Endodermal cell (in vitro differentiated cells): ENCODE measurements at regions not wholly inside any gene's neighbourhood (a gene's known extent, or its start where the extent isn't known, plus 50 kb on each side); places are given as distances from the start of the nearest gene placed in this dataset.

ENCODE experiments used
- DNase-seq: peaks from one replicate; pipeline ENCODE4 v3.0.0-alpha.2; 2017
- H3K27ac ChIP-seq: 2 replicates; pipeline ENCODE4 v1.5.1; 2013; ENCODE audit warnings: mild to moderate bottlenecking, low read depth, low read length, moderate library complexity
- H3K27me3 ChIP-seq: 2 replicates; pipeline ENCODE4 v1.6.1; 2013; ENCODE audit warnings: mild to moderate bottlenecking, low read length, moderate library complexity; ENCODE audit not compliant: insufficient read depth, control insufficient read depth, poor library complexity, severe bottlenecking
- H3K36me3 ChIP-seq: 2 replicates; pipeline ENCODE4 v1.7.0; 2013; ENCODE audit warnings: mild to moderate bottlenecking, low read length, moderate library complexity; ENCODE audit not compliant: control insufficient read depth, insufficient read depth
- H3K4me1 ChIP-seq: one replicate; pipeline ENCODE4 v1.7.0; 2013; ENCODE audit warnings: low read length; ENCODE audit not compliant: control insufficient read depth, insufficient read depth
- H3K4me3 ChIP-seq: 2 replicates; pipeline ENCODE4 v1.5.1; 2013; ENCODE audit warnings: mild to moderate bottlenecking, low read length, moderate library complexity
- H3K9ac ChIP-seq: 2 replicates; pipeline ENCODE4 v1.6.1; 2013; ENCODE audit warnings: mild to moderate bottlenecking, low read length, moderate library complexity; ENCODE audit not compliant: poor library complexity, severe bottlenecking; ENCODE audit errors: extremely low read depth
- H3K9me3 ChIP-seq: 2 replicates; pipeline ENCODE4 v1.6.1; 2013; ENCODE audit warnings: mild to moderate bottlenecking, low read length, moderate library complexity; ENCODE audit not compliant: control insufficient read depth
- H3K27ac Mint-ChIP-seq: 2 replicates; pipeline ENCODE4 v1.8.0; 2020; ENCODE audit warnings: mixed read lengths
- H3K27me3 Mint-ChIP-seq: 2 replicates; pipeline ENCODE4 v1.8.0; 2021; ENCODE audit warnings: mild to moderate bottlenecking, mixed read lengths; ENCODE audit not compliant: insufficient read depth
- H3K36me3 Mint-ChIP-seq: 2 replicates; pipeline ENCODE4 v1.8.0; 2020; ENCODE audit warnings: low read depth, mixed read lengths
- H3K4me1 Mint-ChIP-seq: 2 replicates; pipeline ENCODE4 v1.8.0; 2020; ENCODE audit warnings: mixed read lengths
- H3K4me3 Mint-ChIP-seq: 2 replicates; pipeline ENCODE4 v1.8.0; 2020; ENCODE audit warnings: mild to moderate bottlenecking, moderate library complexity, mixed read lengths
- H3K9me3 Mint-ChIP-seq: 2 replicates; pipeline ENCODE4 v1.8.0; 2020; ENCODE audit warnings: mild to moderate bottlenecking, mixed read lengths
- CTCF ChIP-seq: fragments of 200-600 bp; sonication (generic); conservative IDR thresholded peaks from 2 replicates; pipeline ENCODE4 v1.5.0; 2021; ENCODE audit warnings: antibody characterized with exemption, mild to moderate bottlenecking
- WGBS, 2 experiments: methylation state at CpG; one replicate each; pipeline versions ENCODE4 v1.1.5 to v1.1.7; 2013; ENCODE audit warnings: missing lambda C conversion rate in 2 of 2, mixed read lengths in 1 of 2; ENCODE audit not compliant: insufficient coverage in 1 of 2, insufficient read length in 1 of 2; 5-methylcytosine and 5-hydroxymethylcytosine counted together

DNA sequence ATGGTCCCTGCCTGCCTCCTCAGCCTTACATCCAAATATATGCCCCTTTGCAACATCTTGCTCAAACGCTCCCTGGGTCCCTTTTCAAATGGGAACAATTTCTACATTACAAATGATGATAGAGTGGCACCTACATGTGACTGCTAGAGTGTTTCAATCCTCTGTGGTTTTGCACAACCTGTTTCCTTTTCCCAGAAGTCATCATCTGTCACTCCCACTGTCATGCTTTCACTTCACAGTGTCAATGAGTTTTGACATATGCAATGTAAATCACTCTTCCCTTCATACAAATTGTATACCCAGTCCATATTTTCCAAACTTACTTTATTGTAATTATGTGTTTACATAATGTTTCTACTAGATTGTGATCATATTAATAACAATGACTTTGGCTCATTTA is 887.3 kb downstream of the TDRD15 start:
- H3K4me1 ChIP-seq, result no peaks in the 10 kb centered on the region
- no peak overlapping the region for H3K9ac ChIP-seq
- WGBS, 2 experiments, result 92 to 100% methylated on average over 1 of the region's 1 CpG
- DNase-seq, result no peak
- H3K27me3 ChIP-seq, result no peaks in the 10 kb centered on the region
- no peak for TF ChIP-seq CTCF
- H3K4me1 Mint-ChIP-seq, result peaks cover 8% of the 10 kb centered on the region
- H3K9me3 ChIP-seq, result no peaks in the 10 kb centered on the region
- peaks cover 3% of the 10 kb centered on the region for H3K9me3 Mint-ChIP-seq
- H3K27ac Mint-ChIP-seq, result no peak overlapping the region
- H3K4me3 ChIP-seq, result no peak overlapping the region
- H3K36me3 Mint-ChIP-seq, result peaks cover 10% of the 10 kb centered on the region
- H3K4me3 Mint-ChIP-seq, result no peak overlapping the region
- H3K36me3 ChIP-seq, result no peaks in the 10 kb centered on the region
- H3K27me3 Mint-ChIP-seq, result no peaks in the 10 kb centered on the region
- no peak overlapping the region for H3K27ac ChIP-seq

- no peaks in the 10 kb centered on the region for H3K4me1 ChIP-seq
- Mint-ChIP-seq H3K9me3 (no peaks in the 10 kb centered on the region), H3K36me3 (no peaks in the 10 kb centered on the region), H3K4me3 (no peak overlapping the region), H3K27ac (no peak overlapping the region), H3K4me1 (peaks cover 13% of the 10 kb centered on the region), H3K27me3 (no peaks in the 10 kb centered on the region)
- WGBS, 2 experiments, result 83 to 88% methylated on average over 6 of the region's 6 CpGs
- no peak overlapping the region for H3K27ac ChIP-seq
- no peak overlapping the region for H3K9ac ChIP-seq
- no peak overlapping the region for H3K4me3 ChIP-seq
- peak; percentile 49 for DNase-seq
- no peak for TF ChIP-seq CTCF
- no peaks in the 10 kb centered on the region for H3K27me3 ChIP-seq
- no peaks in the 10 kb centered on the region for H3K9me3 ChIP-seq
- H3K36me3 ChIP-seq, result no peaks in the 10 kb centered on the region
Measured at GRCh38 chr2:22020091-22020742, 896.4 kb downstream of the TDRD15 start.

GRCh38 chr2:22027345-22028005 is 903.7 kb downstream of the TDRD15 start:
- Histone ChIP-seq H3K9ac (no peak overlapping the region), H3K36me3 (no peaks in the 10 kb centered on the region), H3K27me3 (no peaks in the 10 kb centered on the region), H3K4me1 (peaks cover 4% of the 10 kb centered on the region), H3K4me3 (no peak overlapping the region), H3K27ac (no peak overlapping the region), H3K9me3 (no peaks in the 10 kb centered on the region)
- peaks cover 17% of the 10 kb centered on the region for H3K4me1 Mint-ChIP-seq
- no peaks in the 10 kb centered on the region for H3K36me3 Mint-ChIP-seq
- DNase-seq, result no peak
- TF ChIP-seq CTCF, result peak; percentile 46
- H3K27ac Mint-ChIP-seq, result peak overlapping the region; percentile 40
- WGBS, 2 experiments, result 50 to 58% methylated on average over 2 of the region's 2 CpGs
- no peaks in the 10 kb centered on the region for H3K9me3 Mint-ChIP-seq
- no peak overlapping the region for H3K4me3 Mint-ChIP-seq
- no peaks in the 10 kb centered on the region for H3K27me3 Mint-ChIP-seq
